ENCODE measurements at regions not wholly inside any gene's neighbourhood (a gene's known extent, or its start where the extent isn't known, plus 50 kb on each side); places are given as distances from the start of the nearest gene placed in this dataset.

DNA sequence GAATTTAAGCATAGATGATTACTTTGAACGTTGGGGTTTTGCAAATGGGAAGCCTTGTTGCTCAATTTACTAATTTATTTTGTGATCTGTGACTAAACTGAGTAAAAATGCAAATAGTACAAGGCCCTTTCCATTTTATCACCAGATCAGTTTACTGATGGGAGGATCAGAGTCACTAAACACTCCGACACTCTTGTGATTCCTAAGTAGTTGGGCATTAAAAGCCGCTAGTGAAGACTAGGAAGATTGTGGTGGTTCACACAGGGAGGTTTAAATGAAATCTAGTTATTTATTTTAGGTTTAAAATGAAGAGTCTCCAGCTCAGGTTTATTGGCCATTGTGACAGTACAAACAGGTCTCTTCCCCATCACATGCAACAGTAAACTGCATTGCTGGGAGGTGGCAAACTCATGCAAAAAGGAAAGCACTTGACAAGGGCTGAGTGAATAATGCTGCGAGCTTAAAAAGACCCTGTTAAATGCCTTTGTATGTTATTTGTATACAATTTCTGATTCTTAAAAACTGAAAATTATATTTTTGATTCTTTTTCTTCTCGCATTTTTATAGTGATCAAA is 394.8 kb upstream of the FANCL start:
- no peak for TF ChIP-seq POLR2A (IDR thresholded peaks at IDR 0.05)
- TF ChIP-seq, protein P1, sequence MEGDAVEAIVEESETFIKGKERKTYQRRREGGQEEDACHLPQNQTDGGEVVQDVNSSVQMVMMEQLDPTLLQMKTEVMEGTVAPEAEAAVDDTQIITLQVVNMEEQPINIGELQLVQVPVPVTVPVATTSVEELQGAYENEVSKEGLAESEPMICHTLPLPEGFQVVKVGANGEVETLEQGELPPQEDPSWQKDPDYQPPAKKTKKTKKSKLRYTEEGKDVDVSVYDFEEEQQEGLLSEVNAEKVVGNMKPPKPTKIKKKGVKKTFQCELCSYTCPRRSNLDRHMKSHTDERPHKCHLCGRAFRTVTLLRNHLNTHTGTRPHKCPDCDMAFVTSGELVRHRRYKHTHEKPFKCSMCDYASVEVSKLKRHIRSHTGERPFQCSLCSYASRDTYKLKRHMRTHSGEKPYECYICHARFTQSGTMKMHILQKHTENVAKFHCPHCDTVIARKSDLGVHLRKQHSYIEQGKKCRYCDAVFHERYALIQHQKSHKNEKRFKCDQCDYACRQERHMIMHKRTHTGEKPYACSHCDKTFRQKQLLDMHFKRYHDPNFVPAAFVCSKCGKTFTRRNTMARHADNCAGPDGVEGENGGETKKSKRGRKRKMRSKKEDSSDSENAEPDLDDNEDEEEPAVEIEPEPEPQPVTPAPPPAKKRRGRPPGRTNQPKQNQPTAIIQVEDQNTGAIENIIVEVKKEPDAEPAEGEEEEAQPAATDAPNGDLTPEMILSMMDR (IDR thresholded peaks at IDR 0.05): no peak
- TF ChIP-seq EP300 (IDR thresholded peaks at IDR 0.05): no peak
